ENCODE measurements at regions not wholly inside any gene's neighbourhood (a gene's known extent, or its start where the extent isn't known, plus 50 kb on each side); places are given as distances from the start of the nearest gene placed in this dataset.

DNA sequence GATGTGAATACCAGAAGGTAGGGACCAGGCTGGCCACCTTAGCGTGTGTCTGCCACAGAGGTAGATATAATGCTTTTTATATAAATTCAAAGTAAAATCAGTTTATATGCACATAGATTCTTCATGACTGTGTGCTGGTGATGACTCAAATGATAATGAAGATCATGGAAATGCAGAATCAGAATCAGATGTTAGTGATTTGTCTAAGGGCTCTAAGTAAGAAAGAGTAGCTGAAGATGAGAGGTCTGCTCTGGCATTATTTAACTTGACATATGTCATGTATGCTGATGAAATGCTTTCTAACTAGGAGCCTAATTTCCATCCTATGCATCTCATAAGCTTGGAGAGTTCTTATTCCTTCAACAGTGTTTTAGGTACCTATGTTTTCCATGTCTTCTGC lies 50.3 kb upstream of the DPH6 start:
- DNase-seq = no peak

DNA sequence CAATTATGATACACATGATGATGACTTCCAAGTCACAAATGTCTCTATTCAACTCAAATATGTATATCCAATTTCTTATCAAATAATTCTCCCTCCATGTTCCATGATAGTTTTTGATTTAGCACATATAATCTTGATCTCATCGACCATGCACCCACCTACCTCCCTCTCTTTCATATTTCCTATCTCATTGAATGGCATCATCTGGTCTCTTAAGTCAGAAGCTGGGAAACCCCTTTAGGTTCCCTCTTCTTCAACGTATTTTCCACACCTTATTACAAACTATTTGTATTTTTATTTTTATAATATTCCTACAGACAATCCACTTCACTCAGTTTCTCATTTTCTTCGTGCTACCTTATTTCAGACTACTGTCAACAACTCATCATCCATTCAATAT lies 56.9 kb upstream of the DPH6 start:
- DNase-seq = no peak

DNA sequence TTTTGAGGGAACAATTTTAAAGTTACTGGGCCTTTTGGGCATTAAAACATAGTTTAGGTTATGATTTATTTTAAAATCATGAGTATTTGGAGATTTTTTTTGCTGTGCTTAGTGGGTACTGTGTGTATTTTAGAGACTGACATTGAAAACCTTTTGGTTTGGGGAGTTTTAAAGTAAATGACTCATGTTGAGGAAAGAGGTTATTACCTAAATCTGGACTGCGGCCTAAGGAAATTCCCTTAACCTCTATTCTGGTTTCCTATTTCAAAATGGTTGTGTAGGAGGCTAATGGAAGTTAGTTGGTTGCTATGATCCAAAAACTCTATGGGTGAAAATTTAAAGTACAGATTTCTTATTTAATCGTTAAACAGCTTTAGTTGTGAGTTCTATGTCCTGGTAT lies 57.3 kb upstream of the DPH6 start:
- no peak for DNase-seq

GRCh38 chr15:35603856-35604255 lies 57.9 kb upstream of the DPH6 start:
- no peak for DNase-seq

GRCh38 chr15:35605764-35606449 lies 59.9 kb upstream of the DPH6 start:
- no peak for DNase-seq

GRCh38 chr15:35606450-35606779 lies 60.5 kb upstream of the DPH6 start:
- no peak for DNase-seq

GRCh38 chr15:35616498-35617271 lies 70.7 kb upstream of the DPH6 start:
- DNase-seq = no peak

DNA sequence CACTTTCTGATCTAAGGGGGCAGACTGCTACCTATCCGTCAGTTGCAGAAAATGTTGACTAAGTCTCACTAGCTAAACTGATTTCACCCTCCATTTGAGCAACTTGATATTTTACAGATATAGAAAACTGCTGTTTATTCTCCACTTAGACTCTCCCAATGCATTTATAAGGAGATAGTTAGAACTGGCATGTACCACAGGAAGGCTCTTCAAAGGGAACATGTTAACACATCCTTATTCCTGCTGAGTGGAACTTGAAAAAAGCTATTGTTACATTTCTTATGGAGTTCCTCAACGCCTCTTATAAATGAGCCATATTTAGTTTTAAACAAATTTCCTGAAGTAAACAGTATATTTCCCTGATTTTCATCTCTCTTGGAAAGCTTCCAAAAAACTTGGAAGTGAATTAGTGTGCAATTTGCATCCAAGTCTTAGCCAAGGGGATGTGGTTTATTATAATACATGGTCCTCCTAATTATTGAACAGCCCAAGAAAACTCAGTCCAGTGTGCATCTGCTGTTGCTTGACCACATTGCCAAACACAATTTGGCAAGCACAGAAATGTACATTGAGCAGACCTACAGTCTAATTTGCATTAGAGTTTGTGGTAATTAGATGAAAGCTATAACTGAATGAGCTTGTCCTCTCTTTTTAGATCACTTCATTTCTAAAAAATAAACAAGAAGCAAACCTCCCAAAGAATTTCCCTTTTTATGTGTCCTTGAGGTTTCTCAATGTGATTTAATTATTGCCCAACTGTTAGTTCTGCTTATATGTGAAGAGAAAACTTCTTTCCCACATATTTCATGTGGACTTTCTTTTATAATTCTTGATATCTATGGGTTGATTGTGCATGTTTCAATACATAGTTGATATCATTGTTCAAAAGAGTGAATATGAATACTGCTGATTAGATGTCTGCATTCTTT lies 72.6 kb upstream of the DPH6 start:
- no peak for DNase-seq

- no peak for DNase-seq
These were observed 76.8 kb upstream of the DPH6 start for GRCh38 chr15:35622641-35623340.

- DNase-seq = peak; percentile 61
These were observed 78.9 kb upstream of the DPH6 start for GRCh38 chr15:35624881-35625280.

DNA sequence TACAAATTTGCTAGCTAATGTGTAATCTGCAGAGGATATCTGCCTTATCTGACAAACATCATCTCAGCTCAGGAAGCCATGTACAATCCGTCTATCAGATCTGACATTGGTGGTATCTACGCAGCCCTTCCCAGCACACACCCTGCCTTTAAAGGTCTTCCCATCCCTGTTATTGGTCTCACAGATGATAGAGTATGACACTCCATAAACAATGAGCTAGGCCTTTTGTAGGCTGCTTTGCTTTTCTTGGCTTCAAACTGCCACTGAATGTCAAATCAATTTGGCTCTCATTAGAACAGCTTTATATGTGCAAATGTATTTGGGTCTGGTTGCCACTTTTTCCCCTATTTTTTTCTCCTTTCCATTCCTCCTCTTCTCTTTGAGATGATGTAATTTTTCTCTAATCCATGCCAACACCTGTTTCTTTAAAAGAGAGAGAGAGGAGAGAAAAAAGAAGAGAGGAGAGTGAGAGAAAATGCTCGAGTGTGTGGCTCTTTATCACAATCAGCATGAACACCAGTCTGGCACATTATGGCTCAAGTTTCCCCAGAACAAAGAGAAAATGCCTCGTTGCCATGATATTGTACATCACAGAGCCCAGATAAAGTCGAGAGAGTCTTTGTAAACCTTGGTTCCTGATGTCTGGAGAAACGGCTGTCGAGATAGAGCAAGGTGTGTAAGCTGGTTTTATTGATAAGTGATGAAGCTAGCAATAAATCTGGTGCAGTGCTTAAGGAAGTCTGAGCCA lies 80.8 kb upstream of the DPH6 start:
- DNase-seq = peak; percentile 11

DNA sequence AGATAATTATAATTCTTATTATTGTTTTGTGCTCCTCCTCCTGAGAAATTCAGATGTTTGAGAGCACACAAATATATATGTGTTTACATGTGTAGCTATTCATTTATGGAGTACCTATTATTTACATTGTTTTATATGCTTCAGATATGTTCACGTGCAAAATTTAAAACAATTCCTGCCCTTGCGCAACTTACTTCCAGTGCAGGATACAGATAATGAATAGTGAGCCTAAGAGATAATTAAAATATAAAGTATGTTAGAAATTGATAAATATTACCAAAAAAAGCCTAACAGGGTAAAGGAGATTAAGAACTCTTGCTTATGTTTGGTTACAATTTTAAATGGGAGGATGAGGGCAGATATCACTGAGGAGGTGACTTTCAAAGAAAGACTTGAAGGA lies 81.7 kb upstream of the DPH6 start:
- DNase-seq = no peak

DNA sequence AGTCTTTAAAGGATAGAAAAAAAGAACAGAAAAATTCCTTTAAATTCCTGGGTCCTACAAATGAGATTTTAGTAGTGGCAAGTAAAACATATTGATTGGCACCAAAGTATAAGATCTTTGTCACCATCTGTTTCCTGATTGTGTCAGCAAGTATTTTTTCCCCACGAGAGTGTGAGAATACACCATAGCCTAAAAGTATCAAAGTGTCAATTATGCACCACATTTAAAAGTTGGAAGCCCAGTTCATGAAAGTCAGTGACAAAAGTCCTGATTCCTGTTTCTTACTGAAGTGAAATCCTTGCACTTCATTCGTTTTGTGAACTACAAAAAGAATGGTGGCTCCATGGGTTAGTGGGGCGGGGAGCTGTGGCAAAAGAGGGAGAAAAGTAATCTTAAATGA lies 83.8 kb upstream of the DPH6 start:
- DNase-seq = no peak

DNA sequence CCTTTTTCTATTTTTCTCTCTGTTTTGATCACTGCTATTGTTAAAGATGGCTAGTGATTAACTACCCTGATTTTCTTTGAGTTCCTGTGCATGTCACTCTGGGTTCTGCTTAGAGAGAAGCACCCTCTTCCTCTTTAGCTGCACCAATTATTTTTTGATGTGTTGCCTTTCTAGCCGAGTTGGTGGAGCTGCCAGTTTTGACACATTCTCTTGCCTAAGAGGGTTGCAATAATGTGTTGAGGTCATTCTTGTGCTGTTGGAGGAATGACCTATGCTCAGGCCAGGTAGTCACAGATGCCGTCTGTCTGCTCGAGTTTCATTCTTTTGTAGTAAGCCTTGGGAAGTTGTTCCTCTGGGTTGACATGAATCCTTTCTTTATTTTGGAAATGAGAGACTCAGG lies 84.6 kb upstream of the DPH6 start:
- no peak for DNase-seq

DNA sequence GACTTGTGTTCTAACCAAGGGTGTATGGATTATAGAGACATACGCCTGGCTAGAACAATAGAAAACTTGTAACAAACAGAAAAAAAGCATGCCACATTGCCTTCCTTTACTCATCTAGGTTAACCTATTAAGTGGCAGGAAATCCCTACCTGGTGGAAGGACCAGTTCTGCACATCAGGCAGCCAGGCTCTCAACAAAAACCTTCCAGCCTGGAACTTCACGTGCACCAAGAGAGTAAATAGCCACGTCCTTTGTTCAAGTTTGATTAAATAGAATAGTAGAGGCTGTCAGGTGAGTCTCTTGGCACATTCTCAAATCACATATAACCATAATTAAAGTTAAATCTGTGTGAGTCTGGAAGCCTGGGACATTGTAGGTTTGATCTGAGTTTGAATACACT lies 85.0 kb upstream of the DPH6 start:
- no peak for DNase-seq

GRCh38 chr15:35633677-35634076 lies 87.7 kb upstream of the DPH6 start:
- no peak for DNase-seq

DNA sequence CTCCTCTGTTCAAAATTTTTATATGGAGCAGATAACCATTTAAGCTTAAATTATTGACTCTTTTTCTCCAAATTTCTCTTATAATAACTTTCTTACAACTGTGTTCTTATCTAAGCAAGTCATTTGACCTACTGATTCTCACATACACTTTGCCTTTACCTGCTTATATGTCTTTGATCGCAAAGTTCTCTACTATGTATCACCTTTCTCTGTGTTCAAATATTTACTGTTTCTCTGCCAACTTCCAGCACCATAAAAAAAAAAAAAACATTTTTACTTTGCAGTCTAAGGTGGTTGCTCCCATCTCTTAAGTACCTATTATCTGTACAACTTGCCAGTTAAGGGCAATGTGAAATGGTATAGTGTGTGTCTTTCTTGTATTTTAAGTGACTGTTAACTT lies 100.8 kb upstream of the DPH6 start:
- no peak for DNase-seq

GRCh38 chr15:35647303-35647702 lies 101.3 kb upstream of the DPH6 start:
- no peak for DNase-seq

GRCh38 chr15:35648941-35649340 lies 103.0 kb upstream of the DPH6 start:
- no peak for DNase-seq

DNA sequence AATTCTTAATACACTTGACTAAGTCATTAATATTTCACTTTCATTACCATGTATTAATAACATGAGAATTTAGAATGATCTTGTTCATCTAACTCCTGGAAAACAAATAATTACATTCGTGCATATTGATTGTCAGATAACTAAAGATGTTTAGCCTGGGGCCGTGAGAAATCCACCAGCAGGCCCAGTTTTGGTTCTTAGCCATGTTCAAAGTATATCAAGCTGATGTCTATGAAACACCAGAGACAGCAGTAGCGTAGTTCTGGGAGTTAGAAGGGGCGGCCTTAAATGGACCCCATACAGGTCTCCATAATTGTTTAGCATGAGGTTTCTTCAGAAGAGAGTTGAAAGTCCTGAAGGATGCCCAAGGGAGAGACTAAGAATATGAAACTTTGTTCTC lies 103.6 kb upstream of the DPH6 start:
- no peak for DNase-seq

DNA sequence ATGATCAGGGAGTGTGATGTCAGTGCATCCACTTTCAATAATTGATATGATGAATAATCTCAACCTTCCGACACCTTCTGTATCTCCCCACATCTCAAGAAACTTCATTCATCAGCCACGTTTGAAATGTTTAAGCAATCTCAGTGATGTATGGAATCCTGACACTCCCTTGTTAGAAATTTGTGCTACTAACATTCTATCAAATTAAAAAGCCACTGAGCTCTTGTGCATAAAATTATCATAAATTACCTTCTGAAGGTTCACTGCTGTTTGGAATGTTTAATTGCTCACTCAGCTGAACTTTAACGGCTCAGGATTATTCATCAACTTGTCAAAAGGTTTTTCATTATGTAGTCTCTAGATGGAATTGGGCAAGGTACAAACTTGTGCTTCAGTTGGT lies 108.4 kb upstream of the DPH6 start:
- no peak for DNase-seq

- no peak for DNase-seq
These were observed 111.8 kb upstream of the DPH6 start for GRCh38 chr15:35657679-35658311.

Data from amniotic stem cell (primary cell).